Left lung (tissue), 4 donors: ENCODE measurements at regions not wholly inside any gene's neighbourhood (a gene's known extent, or its start where the extent isn't known, plus 50 kb on each side); places are given as distances from the start of the nearest gene placed in this dataset.

ENCODE experiments used
- ATAC-seq: fragments of 200-7000 bp; cut with Tn5 transposase; one replicate; pipeline ENCODE4 v1.9.1; 2020; ENCODE audit warnings: moderate library complexity
- DNase-seq, 4 donors: peaks; one replicate each; pipeline ENCODE4 v3.0.0-alpha.2; 2013 to 2020
- H3K27ac ChIP-seq, 2 donors: fragments of 200-600 bp; sonication (generic) in 1 of 2; one replicate each; pipeline versions ENCODE4 v1.5.0 to v1.8.0; 2020 to 2021
- H3K27me3 ChIP-seq, 2 donors: fragments of 200-600 bp; sonication (generic) in 1 of 2; one replicate each; pipeline versions ENCODE4 v1.5.0 to v1.8.0; 2020 to 2021
- H3K36me3 ChIP-seq, 2 donors: fragments of 200-600 bp; sonication (generic) in 1 of 2; one replicate each; pipeline versions ENCODE4 v1.5.0 to v1.8.0; 2020 to 2021
- H3K4me1 ChIP-seq, 2 donors: fragments of 200-600 bp; one replicate each; pipeline ENCODE4 v1.8.0; 2021
- H3K4me3 ChIP-seq, 2 donors: fragments of 200-600 bp; sonication (generic) in 1 of 2; one replicate each; pipeline versions ENCODE4 v1.5.0 to v1.8.0; 2020 to 2021; ENCODE audit warnings: mild to moderate bottlenecking in 1 of 2
- H3K9me3 ChIP-seq, 2 donors: fragments of 200-600 bp; sonication (generic) in 1 of 2; one replicate each; pipeline versions ENCODE4 v1.5.0 to v1.8.0; 2020 to 2021
- intact Hi-C, 2 donors: fragments of 100-400 bp; cut with DNase I; formaldehyde crosslinking; loops; one replicate each; pipeline versions ENCODE4 v1.11.2 to v1.14.2; 2022
- TF ChIP-seq, protein P1 (sequence below), 2 donors: fragments of 200-600 bp; sonication (generic) in 1 of 2; IDR thresholded peaks; one replicate each; pipeline versions ENCODE4 v1.5.0 to v1.8.0; 2021; ENCODE audit warnings: antibody characterized with exemption in 2 of 2
- donor health status: DM: no; HTN: yes; CAD: no.
- donor health status: DM: no; HTN: no; CAD: no.

DNA sequence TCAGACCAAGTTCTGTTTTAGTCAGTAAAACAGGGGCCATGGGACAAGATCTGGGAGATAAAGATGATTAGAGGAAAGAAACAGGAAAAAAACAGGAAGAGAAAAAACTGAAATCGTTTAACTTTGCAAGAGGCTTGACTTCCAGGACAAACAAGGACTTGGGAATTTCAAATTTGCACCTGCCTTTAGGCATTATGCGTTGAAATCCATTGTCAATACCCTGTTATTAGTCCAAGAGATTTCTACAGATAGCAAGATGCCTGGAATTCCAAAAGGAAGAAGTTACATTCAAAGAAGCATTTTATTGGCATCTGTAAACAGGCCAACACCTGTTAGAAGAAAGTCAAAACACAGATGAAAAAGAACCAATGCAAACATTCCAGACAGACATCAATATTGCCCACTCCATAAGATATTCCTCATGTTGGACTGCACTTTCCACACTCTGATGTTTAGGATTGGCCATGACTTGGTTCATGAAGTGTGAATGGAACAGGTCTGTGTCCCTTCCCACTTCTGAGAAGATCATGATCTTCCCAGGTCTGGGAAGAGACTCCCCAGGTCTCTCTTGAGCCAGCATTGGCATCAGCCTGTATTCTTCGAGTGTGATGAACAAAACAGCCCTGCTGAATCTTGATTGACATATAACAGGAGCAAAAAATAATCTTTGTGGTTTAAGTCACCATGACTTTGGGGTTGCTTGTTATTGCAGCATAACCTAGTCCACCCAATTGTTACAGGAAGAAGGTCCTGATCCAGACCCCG, 181.4 kb upstream of the FN1 start:
- Histone ChIP-seq H3K27me3 (no peaks in the 10 kb centered on the region), H3K27ac (no peak overlapping the region), H3K4me1 (peaks cover 3 to 26% of the 10 kb centered on the region in 2 donors), H3K4me3 (no peak overlapping the region), H3K36me3 (no peaks in the 10 kb centered on the region), H3K9me3 (no peaks in the 10 kb centered on the region)
- ATAC-seq (no peak), DNase-seq (no peak)
- intact Hi-C loops, result no loop called here
- TF ChIP-seq, protein P1, sequence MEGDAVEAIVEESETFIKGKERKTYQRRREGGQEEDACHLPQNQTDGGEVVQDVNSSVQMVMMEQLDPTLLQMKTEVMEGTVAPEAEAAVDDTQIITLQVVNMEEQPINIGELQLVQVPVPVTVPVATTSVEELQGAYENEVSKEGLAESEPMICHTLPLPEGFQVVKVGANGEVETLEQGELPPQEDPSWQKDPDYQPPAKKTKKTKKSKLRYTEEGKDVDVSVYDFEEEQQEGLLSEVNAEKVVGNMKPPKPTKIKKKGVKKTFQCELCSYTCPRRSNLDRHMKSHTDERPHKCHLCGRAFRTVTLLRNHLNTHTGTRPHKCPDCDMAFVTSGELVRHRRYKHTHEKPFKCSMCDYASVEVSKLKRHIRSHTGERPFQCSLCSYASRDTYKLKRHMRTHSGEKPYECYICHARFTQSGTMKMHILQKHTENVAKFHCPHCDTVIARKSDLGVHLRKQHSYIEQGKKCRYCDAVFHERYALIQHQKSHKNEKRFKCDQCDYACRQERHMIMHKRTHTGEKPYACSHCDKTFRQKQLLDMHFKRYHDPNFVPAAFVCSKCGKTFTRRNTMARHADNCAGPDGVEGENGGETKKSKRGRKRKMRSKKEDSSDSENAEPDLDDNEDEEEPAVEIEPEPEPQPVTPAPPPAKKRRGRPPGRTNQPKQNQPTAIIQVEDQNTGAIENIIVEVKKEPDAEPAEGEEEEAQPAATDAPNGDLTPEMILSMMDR (IDR thresholded peaks at IDR 0.05), result no peak

DNA sequence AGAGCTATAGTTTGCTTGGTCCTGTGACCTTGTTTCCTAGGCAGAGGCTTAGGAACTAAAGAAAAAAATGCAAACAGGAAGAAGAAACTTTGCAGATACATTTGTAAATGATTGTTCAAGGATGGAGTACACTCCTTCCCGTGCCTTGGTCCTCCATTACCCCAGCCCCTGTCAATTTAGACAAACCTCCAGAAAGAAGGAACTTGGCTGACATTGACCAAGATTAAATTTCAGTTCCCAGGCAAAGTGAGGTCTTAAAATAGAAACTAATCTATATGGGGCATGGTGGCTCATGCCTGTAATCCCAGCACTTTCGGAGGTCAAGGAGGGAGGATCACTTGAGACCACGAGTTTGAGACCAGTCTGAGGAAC, 179.9 kb upstream of the FN1 start:
- ATAC-seq (no peak), DNase-seq (no peak)
- Histone ChIP-seq H3K9me3 (no peaks in the 10 kb centered on the region), H3K27me3 (no peaks in the 10 kb centered on the region), H3K4me3 (no peak overlapping the region), H3K4me1 (peaks cover 3 to 35% of the 10 kb centered on the region in 2 donors), H3K36me3 (no peaks in the 10 kb centered on the region), H3K27ac (no peak overlapping the region)
- TF ChIP-seq, protein P1 (IDR thresholded peaks at IDR 0.05), result no peak
- intact Hi-C loops, result no loop called here

DNA sequence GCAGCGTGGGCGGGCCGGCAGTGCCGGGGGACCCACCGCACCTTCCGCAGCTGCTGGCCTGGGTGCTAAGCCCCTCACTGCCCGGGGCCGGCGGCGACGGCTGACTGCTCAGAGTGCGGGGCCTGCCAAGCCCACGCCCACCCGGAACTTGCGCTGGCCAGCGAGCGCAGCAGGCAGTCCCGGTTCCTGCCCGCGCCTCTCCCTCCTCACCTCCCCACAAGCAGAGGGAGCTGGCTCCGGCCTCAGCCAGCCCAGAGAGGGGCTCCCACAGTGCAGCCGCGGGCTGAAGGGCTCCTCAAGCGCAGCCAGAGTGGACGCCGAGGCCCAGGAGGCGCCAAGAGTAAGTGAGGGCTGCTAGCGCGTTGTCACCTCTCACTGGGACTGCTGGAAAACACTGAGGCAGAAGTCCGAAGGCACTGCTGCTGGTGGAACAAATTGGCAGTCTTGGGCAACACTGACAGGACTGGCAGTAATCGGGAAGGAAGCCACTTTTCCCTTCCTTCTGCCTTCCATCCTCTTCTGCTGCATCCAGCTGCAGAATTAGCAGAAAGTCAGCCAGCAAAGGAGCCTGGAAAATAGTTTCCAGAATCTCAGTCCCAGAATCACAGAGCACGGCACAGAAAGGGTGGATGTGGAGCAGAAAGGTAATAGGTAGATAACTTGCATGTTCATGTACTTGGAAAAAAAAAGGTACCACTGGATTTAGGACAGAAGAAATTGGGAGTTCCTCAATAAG, 179.4 kb upstream of the FN1 start:
- peak in 1 of 4 donors; percentile 67 for DNase-seq
- Histone ChIP-seq H3K4me1 (peaks cover 3 to 35% of the 10 kb centered on the region in 2 donors), H3K27me3 (no peaks in the 10 kb centered on the region), H3K4me3 (no peak overlapping the region), H3K27ac (no peak overlapping the region), H3K9me3 (no peaks in the 10 kb centered on the region), H3K36me3 (no peaks in the 10 kb centered on the region)
- intact Hi-C loops, result no loop called here
- no peak for ATAC-seq
- TF ChIP-seq, protein P1 (IDR thresholded peaks at IDR 0.05), result no peak

DNA sequence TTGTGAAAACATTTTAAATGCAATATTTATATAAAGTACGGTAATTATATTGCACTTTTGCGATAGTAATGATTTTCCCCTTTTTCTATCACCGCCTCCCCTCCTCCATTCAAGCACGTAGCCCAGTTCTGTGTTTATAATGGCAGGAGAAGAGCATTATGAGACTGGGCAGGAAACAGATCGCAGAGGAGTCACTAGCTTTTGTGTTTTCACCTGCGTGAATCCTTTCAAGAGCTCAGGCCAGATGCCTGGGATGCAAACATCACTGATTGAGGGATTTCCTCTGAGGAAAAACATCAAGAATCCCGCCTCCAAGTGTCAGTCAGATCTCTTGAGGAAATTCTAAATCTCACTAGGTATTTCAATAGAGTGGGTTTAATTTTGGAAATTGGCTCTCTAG, 178.4 kb upstream of the FN1 start:
- TF ChIP-seq, protein P1 (IDR thresholded peaks at IDR 0.05), result no peak
- H3K27me3 ChIP-seq, result no peaks in the 10 kb centered on the region
- no peak overlapping the region for H3K27ac ChIP-seq
- H3K4me1 ChIP-seq, result peaks cover 3 to 25% of the 10 kb centered on the region in 2 donors
- ATAC-seq (no peak), DNase-seq (no peak)
- intact Hi-C loops, result no loop called here
- H3K9me3 ChIP-seq, result no peaks in the 10 kb centered on the region
- H3K36me3 ChIP-seq, result no peaks in the 10 kb centered on the region
- no peak overlapping the region for H3K4me3 ChIP-seq

DNA sequence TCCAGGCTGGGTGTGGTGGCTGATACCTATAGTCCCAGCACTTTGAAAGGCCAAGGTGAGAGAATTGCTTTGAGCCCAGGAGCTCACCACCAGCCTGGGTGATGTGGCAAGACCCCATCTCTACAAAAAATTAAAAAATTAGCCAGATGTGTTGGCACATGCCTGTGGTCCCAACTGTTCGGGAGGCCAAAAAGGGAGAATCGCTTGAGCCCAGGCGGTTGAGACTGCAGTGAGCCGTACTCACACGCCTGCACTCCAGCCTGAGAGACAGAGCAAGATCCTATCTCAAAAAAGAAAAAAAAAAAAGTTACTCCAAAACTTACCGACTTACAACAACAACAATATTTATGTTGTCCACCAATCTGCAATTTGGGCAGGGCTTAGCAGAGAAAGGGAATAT, 178.0 kb upstream of the FN1 start:
- no peaks in the 10 kb centered on the region for H3K27me3 ChIP-seq
- no peak overlapping the region for H3K27ac ChIP-seq
- peaks cover 3 to 21% of the 10 kb centered on the region in 2 donors for H3K4me1 ChIP-seq
- DNase-seq (no peak), ATAC-seq (no peak)
- intact Hi-C loops, result no loop called here
- H3K4me3 ChIP-seq, result no peak overlapping the region
- no peaks in the 10 kb centered on the region for H3K36me3 ChIP-seq
- TF ChIP-seq, protein P1 (IDR thresholded peaks at IDR 0.05), result no peak
- no peaks in the 10 kb centered on the region for H3K9me3 ChIP-seq
